HG03571 (cell line): ENCODE measurements at regions not wholly inside any gene's neighbourhood (a gene's known extent, or its start where the extent isn't known, plus 50 kb on each side); places are given as distances from the start of the nearest gene placed in this dataset.

Experiments used
- ATAC-seq: cut with Tn5 transposase; IDR thresholded peaks from one replicate; pipeline ENCODE4 v1.9.1; 2021; ENCODE audit not compliant: unreplicated experiment

DNA sequence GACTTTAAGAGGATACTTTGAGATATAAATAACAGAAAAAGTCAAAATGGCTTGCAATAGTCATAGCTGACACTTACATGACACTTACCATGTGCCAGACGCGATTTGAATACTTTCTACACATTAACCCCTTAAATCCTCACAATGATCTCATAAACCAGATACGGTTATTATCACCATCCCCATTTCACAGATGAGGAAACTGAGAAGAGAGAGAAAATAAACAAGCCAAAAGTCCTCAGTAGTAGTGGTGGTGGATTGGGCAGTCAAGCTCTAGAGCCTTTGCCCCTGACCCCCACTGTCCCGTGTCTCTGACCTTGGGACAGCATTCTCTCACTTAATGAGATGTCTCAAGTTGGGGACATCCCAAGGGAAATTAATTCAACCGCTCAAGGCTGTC is 105.2 kb upstream of the TAF1B start:
- no peak for ATAC-seq

DNA sequence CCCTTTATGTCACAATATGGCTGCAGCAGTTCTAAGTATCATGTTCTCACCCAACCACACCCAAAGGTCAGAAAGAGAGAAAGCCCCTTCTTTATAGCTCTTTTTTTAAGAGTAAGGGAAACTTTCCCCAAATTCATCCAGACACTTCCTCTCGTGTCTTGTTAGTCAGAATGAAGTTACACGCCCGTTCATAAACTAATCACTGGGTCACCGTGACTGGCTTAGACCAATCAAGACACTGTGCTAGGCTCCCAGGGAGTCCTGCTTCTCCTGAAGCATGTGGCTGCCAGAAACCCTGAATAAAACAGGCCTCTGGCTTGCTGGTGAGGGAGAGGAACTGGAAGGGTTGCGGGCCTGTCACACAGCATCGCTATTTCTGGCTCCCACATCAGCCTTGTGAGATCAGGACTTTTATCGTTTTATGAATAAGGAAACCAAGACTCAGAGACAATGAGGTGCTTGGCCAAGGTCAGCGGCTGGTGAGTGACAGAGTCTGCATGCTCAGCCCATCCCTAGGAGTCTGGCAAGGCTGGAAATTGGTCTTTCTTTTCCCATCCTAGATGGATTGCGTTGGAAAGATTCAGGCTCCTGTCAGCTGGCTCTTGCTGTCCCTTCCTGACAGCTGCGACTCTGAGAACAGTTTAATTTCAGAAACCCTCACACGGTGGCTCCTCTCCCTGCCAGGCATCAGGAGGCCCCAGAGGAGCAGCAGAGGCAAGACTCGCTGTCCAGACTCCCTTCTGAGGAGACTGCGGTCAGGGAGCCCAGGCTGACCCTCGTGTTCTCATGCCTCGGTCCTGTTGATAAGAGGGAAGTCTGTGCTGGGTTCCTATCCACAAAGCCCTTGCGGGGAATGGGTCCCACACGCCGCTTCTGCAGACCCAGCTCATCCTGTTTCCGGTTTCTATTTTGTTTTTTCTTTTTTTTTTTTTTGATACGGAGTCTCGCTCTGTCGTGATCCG is 104.5 kb upstream of the TAF1B start:
- no peak for ATAC-seq

DNA sequence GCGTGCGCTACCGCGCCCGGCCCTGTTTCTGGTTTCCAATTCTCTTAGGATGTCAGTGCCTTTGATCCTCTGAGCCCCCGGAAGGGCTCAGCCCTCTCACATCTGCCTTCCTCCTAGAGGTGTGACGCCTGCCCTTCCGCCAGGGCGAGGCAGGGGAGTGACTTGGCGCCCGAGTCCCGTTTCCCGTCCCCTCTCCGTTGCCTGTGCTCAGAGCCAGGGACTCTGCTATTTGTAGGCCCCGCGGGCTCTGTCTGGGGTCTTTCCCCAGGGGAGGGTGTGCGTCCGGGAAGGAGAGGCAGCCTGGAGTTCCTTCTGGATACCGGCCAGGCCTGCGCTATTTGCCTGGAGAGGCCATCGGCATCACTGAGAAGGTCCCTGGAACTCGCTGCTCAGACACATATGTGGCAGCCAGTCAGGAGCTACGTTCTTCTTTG is 103.7 kb upstream of the TAF1B start:
- no peak for ATAC-seq

DNA sequence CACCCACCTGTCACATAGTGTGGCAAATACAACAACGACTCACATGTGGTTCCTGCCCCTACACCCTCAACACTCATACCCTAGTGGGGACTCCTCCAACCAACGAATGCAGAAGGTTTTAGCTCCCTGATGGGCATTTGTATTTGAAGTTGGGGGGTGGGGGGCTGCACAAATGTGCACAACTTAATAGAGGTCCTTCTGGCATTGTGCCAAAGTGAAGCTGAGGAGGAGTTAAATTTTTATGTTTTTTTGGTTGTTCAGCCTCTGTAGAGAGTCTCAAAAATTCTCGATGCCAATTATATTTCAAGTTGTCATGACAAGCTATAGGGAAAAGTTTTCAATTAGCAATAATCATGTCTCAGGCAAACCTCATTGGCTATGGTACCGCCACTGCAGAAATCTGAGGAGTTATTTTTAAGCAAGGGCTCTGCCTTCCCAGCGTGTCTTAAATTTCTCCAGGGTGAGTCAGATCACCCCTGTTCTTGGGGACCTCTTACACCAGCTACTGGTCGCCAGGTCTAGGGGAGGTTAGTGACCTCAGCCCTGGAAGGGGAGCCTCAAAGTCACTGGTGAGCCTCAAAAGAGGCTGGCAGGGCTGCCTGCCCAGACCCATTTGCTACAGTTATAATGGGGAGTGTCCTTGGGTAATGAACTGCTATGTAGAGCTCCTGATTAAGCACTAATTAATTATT is 102.7 kb upstream of the TAF1B start:
- no peak for ATAC-seq

DNA sequence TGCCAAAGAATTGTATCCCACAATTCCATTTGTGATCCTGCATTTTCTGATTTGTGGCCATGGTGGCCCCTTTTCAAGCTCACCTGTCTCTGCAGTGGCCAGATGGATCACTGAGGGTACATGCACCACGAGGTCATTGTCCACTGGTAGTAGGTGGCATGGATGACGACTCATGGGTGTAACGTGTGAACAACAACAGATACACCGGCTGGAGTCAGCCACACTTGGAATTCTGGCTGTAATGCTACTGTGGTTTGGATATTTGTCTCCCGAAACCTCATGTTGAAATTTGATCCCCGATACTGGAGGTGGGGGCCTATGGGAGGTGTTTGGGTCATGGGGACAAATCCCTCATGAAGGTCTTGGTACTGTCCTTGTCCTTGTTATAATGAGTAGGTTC is 102.2 kb upstream of the TAF1B start:
- ATAC-seq: no peak

DNA sequence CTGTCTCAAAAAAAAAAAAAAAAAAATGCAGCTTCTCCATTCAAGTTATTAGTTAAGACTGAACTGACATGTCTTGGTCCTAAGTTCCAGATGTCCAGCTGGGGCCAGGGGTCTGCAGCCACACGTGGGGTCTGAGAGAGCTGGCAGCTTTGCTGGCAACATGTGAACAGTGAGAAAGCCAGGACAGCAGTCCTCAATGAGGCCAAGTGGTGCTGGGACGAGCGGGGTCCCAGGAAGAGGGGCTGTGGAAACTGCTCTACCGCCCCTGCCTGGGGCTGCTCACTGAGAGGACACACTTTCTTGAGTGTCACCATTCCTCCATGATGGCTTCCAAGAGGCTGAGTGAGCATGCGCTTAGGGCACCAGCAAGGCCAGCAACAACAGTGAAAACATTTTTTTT is 100.7 kb upstream of the TAF1B start:
- ATAC-seq: no peak

DNA sequence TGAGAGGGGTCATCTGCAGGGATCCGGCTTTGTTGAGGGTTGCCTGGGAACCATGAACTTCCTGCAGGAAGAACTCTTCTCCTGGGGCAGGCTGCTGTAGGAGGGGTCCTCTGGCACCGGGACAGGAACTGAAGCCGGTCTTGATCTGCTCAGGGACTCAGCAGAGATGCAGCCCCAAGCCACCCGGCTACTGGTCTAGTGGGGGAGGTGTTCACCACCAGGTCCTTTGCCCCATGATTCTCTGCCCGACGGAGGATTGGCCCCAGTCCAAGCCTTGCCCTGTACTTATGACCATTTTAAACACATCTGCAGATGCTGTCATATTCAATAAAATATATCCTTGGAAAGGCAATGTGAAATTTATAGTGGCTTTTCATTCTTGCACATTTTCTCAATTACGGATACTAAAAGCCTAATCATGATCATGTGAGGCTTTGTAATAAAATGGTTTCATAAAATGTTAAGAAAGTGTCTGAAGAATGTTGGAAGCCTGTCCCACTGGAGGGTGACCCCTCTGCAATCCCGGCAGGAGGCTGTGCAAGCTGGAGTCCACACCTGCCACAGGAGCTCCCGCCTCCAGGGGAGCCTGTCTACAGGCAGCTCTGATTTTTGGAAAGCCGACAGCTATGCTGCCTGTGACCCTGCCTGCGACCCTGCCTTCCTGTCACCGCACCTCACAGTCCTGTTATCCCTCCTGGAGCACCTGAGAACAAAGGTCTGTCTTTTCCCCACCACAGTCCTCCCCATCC is 98.8 kb upstream of the TAF1B start:
- ATAC-seq: no peak

DNA sequence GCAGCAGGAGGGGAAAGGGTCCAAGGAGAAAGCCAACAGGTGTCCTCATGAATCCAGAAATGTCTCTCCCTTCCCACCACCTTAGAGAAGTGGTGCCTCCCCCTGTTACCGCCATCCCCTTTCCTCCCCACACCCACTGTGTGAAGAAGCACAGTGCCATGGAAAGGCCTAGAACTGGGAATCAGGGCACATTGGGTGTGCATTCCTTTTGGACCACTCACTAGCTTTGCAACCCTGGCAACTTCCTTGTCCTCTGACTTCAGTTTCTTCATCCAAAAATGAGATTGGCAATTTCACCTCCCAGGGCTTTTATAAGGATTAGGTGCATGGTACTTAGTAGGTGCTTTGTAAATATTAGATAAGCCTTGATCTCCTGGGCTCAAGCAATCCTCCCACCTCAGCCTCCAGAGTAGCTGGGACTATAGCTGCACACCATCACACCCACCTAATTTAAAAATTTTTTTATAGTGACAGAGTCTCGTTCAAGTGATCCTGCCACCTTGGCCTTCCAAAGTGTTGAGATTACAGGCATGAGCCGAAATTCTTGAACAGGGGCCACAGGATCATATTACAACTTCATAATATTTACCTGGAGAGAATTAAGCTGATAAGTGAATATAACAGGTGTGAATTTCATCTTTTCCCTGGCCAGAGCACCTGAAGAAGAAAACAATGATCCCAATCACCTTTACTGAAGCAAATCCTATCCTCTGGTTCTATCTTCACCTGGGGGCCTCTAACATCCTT is 97.9 kb upstream of the TAF1B start:
- ATAC-seq: no peak

DNA sequence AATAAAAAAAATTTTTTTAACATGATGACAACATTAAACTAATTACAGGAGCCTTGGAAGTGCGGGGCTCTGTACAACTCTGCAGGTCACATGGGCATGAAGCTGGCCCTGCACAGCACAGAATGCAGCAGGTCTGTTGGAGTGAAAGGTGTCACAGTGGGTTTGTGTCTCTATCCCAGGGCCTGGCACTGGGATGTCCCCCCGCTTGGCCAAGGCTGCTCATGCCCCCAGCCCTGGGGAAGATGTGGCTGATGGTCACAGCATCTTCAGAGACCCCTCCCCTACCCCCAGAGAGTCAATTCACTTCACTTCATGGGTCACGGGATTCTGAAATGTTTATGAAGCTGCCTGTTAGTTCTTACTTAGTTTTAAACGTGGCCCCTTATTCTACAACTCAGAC is 95.9 kb upstream of the TAF1B start:
- no peak for ATAC-seq

DNA sequence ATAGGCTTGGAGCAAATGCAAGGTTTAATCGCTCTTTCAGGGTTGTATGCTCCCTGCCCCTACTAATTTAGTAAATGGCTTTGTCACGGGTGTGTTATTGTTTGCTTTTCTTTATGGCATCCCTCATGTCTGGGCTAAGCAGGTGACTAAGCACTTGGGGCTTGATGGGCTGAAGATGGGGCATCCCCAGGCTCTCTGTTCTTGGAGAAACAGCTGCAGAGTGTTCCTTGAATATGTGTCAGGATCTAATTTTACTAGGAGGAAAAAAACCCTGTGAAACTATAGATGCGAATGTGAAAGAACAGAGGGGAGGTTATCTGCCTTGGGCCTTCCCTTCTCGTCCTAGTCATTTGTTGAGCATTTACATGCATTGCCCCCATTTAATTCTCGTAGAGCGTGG is 94.7 kb upstream of the TAF1B start:
- ATAC-seq: no peak

DNA sequence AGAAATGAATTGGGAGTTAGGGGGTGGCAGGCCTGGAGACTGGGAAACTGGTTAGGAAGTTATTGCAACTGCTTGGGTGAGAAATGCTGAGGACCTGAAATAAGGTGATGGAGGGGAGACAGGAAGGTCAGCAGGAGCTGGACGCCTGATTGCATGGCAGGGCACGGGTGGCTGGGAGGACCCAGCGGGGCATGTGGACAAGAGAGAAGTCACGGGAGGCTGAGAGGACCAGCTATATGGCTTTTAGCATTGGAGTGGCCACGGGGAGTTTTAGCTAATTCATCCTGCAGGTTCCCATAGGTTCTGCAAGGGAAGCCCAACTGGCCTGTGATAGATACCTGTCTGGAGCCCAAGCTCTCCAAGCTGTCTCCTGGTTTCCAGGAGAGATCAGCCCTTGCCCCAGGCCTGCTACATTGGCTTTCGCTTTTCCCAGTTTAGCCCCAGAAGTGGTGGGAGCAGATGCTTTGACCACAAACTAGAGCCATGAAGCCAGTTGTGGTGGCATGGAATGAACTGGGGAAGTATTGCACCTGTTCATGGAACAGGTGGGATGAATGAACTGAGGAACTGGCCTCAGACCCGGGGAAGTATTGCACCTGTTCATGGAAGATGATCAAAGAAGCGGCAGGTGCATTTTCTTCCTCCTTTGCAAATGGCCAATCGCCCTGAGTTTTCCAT is 93.6 kb upstream of the TAF1B start:
- no peak for ATAC-seq

DNA sequence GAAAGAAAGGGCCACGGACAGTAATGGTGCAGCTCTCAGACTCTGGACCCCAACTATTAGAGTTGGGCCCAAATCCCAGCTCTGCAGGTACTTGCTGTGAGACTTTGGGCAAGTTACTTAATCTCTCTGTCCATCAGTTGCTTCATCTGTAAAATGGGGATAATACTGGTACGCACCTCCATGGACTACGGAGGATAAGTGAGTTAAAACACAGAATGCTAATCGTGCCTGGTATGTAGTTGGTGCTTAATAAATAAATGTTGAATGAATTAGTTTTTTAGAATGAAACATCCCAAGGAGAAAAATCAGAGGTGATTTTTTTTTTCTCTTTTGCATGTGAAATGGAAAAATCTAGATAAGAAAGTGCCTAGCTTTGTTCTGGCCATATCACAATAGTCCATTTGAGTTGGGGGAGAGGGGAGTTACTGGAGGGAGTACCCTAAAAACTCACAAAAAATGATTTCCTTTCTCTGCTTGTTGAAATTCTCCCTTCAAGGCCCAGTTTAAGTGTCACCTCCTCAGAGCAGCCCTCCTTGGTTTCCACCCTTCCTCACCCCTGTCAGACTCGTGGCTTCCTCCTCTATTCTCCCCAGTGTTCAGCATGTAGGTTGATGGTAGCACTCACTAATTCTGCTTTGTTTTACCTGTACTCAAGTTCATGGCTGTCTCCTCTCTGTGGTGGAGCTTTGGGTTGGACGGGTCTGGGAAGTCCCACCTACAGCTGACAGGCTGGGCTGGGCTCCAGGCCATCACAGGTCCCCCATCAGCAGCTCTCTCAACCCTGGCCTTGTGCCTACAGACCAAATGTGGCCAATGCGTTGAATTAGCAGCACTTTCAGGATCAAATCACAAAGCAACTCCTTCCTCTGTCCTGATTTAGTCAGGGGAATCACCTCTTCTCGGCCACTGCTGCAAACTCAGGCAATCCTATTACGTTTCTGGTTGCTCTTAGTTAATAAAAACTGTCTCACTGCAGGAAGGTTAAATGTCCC is 92.8 kb upstream of the TAF1B start:
- ATAC-seq: no peak

DNA sequence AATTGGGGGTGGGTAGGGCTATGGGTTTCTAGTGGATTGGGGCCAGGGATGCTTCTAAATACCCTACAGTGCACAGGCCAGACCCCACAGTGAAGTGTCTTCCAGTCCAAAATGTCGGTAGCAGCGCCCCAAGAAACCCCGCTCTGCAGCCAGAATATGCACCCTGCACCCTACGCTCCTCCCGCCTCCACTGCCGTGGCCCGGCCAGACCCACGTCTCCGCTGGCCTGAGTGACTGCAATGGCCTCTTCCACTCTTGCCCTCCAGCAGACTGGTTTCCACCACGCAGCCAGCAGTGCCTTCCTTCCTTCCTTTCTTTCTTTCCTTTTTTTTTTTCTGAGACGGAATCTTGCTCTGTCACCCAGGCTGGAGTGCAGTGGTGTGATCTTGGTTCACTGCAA is 91.4 kb upstream of the TAF1B start:
- ATAC-seq: no peak

DNA sequence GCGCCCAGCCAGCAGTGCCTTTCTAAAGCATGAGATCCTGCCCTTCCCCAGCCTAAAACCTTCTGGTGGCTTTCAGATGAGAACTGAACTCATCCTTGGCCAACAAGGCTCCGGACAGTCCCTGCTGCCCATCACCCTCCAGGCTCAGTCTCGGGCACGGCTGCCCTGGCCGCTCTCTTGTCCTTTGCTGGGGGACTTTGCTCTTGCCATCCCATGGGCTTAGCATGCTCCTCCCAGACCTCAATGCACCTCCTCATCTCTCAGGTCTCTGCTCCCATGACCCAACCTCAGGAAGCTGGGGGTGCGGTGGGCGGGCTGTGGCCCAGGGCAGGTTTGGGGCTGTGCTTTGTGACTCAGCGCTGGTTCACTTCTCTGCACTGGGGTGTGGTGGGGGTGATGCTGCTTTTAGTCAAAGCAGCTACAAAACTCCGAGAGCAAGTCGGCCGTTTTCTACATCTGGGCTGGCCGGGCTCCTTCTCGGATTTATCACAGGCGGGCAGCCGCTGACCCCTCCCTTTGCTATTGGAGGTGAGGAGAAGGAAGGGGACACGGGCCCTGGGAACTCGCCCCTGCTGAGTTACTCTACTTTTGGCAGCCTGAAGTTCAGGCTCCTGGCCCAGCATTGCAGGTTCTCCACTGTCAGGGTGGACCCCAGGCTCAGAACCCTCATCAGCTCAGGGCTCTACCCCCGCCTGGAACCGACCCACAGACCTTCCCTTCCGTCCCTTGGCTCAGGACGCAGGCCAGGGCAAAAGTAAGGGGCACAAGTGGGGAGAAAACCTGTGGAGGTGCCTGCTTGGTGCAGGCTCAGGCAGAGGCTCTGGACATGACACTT is 90.6 kb upstream of the TAF1B start:
- no peak for ATAC-seq

DNA sequence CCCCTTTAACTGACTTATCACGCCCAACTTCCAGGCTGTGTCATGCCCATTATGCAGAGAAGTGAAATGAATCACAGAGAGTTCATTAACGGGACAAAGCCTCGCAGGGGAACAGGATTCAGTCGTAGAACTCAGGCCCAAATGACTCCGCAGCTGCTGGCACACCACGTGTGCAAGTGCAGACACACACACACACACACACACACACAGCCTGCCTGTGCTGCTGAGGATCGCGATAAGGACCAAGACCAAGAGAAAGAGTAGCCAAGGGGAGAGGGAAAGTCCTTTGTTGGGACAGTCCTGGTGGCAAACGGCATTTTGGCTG is 90.0 kb upstream of the TAF1B start:
- ATAC-seq: peak; percentile 62

DNA sequence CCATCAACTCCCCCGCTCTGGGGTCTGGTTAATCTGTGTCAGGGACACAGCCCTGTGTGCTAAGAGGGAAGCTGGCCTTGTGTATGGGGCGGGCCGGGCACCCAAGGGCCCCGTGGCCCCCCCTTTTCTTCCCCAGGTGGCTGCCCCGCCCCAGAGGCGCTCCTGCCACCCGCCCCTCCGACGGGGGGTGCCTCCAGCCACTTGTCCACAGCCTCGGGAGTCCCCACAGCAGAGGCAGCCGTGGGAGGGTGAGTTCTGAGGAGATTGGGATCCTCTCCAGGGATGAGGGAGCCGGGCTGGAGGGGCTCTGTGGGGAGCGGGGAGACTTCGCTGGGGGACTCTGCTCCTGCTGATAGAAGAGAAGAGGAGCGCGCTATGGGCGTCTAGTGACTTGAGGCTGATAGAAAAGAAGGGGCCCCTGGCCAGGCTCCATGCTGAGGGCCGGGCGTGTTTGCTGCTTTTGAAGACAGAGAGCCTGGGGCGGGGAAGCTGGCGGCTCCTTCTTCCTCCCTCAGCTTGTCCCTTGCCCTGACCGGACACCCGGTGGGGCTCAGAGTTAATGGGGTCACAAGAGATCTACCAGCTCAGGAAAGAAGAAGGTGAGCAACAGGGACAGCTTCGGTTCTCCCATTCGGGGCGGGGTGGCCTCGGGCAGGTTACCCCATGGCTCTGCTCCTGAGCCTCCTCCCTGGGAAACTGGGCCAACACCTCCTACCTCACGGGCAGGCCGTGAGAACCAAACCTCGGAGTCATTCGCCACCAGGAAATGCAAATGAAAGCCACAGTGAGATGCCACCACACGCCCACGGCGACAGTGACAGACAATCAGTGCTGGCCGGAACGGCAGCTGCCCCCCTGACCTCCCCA is 89.4 kb upstream of the TAF1B start:
- no peak for ATAC-seq

DNA sequence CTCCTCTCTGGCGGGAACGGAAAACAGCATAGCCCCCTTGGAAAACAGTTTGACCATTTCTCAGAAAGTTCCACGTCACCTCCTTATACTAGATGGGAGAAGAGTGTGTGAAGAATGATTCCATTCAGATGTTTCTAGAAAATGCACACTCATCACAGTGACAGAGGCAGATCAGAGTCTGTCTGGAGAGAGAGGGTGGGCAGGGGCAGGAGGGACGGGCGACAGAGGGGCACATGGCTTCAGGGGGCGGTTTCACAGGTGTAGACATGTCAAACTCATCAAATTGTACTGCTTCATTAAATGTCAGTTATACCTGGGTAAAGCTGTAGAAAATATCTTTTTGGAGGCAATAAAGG is 88.8 kb upstream of the TAF1B start:
- ATAC-seq: no peak

DNA sequence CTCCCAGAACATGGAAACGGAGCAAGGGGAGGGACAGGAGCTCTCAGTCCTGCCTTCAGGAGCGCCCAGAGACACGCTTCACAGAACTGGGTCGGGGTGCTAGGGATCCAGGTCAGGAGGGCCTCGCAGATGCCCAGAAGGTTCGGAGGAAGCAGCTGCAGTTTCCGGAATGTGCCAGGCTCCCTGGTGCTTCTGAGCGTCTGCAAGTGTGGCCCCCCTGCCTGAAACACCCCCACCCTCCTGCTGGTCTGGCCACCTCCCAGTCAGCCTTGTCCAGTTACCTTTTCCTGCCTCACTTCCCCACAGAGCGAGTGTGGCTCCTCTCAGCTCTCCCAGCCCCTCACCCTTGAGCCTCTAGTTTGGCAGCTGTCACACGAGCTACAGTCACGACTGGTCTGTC is 88.3 kb upstream of the TAF1B start:
- no peak for ATAC-seq
